HG03354 (cell line): ENCODE measurements at regions not wholly inside any gene's neighbourhood (a gene's known extent, or its start where the extent isn't known, plus 50 kb on each side); places are given as distances from the start of the nearest gene placed in this dataset.
"Not testable (repeated sequence)": the region's sequence is repeated elsewhere in the genome, so short reads cannot be mapped to it uniquely, and the experiment has no call there.

Experiments
- ATAC-seq: cut with Tn5 transposase; IDR thresholded peaks from one replicate; pipeline ENCODE4 v1.9.1; 2021; ENCODE audit warnings: mild to moderate bottlenecking; ENCODE audit not compliant: unreplicated experiment, poor library complexity, severe bottlenecking

DNA sequence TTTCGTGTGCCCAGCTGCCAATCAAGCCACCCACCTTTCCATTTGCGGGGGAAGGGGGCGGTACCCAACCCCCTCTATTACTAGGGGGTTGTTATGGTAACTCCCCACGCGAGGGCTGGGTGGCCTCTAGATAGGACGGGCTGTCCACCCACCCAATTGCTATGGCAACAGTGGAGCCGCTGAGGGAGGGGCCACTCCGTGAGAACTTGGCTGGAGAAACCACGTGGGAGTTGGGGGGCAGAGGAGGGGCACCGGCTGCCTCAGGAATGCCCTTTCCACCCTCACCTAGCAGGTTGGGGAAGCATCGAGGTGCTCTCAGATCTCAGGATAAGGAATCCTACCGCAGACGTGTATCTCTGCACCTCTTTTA is 220.0 kb upstream of the NOTCH2NLA start:
- ATAC-seq, result not testable (repeated sequence)

GRCh38 chr1:146448212-146448876 is 219.5 kb upstream of the NOTCH2NLA start:
- ATAC-seq, result not testable (repeated sequence)

- not testable (repeated sequence) for ATAC-seq
Measured at GRCh38 chr1:146443871-146444222, 215.0 kb upstream of the NOTCH2NLA start.

DNA sequence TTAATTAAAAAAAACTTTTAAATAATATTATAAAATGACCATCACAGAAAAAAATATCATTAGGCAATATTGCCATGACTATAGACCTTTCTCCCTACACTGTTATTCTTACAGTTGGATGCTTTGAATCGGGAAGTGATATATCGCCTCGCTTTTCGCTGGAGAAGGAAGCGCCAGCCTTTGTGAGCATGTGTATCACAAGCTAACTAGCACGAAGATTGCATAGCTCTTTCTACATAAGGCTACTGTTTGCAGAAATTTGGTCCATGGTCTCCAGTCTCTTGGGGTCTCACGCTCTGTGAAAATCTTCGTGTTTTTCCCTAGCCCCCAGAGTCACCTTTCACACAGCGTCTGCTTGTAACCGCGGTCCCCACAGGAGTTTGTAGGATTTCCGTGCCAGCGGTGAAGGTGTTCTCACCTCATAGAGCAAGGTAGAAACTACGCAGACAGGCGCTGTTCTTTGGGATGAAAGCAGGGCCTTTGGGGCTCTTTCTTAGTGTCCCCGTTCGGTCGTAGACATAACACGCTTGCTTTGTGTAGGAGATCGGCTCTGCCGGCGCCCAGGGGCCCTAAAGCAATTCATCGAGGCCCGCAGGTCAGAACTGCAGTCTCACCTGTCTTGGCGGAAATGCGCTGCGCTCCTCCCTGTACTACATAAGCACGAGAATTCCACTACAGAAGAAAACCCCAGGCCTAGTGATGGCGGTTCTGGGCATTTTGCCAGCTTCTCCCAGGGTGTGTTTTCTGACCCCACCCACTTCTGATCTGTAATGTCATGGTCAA is 214.5 kb upstream of the NOTCH2NLA start:
- ATAC-seq, result not testable (repeated sequence)

GRCh38 chr1:146438543-146438942 is 209.7 kb upstream of the NOTCH2NLA start:
- not testable (repeated sequence) for ATAC-seq

GRCh38 chr1:146416642-146417041 is 187.8 kb upstream of the NOTCH2NLA start:
- not testable (repeated sequence) for ATAC-seq

- ATAC-seq, result not testable (repeated sequence)
Measured at GRCh38 chr1:146415017-146415416, 186.2 kb upstream of the NOTCH2NLA start.

DNA sequence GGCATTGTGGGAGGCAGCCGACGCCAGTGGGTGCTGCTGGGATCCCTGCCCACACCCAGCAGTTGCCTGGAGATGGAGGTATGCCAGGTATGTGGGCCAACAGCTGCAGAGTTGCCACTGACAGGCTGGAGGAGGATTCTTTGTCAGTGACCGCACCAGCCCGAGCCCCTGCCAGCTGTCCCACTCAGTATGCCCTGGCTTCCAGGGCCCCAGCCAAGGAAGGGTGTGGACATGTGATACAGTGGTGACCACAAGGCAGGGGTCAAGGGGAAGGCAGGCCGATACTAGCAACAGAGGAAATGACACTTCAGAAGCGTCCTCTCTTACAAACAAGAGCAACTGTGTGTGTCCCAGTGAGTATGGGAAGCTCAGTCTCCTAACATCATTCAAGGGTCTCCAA is 185.1 kb upstream of the NOTCH2NLA start:
- ATAC-seq, result not testable (repeated sequence)

DNA sequence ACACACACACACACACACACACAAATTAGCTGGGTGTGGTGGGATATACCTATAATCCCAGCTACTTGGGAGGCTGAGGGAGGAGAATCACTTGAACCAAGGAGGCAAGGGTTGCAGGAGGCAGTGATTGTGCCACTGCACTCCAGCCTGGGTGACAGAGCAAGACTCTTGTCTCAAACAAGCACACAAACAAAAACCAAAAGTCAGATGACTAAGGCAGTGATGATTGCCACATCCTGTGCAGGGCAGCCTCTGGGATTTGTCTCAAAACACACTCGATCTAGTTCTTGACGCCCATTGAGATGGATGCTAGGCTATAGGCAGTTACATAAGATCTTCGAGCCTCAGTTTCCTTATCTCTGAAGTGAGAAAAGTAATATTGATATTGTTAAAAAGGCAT is 183.1 kb upstream of the NOTCH2NLA start:
- ATAC-seq, result not testable (repeated sequence)

GRCh38 chr1:146409817-146410441 is 181.1 kb upstream of the NOTCH2NLA start:
- ATAC-seq, result not testable (repeated sequence)

DNA sequence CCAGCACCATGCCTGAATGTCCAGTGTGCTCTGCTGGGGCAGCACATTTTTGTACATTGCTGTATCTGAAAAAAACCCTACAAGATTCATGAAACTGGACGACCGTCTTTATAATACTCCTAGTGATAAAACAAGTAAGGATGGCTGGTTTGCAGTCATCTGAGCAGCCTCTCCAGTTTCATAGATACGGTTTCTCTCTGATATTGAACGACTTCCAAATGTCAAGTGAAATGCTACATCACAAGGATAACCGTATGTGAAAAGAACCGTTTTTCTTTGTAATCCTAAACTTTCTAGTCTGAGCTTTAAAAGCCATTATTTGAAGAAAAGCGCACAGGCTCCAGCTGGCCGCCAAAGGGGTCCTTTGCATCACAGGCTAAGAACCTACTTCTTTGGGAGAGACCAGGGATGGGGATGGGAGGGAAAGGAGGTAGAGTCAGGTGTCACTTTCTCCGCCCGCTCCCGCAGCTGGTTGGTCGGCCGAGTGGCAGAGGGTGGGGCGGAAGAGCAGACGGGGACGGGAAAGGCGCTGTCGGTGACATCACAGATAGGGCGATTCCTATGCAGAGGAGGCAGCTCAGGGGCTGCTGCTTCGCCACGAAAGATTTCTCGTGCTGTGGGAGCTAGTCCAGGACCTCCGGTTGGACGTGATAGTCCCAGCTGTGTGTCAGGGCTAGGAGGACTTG is 180.4 kb upstream of the NOTCH2NLA start:
- not testable (repeated sequence) for ATAC-seq

DNA sequence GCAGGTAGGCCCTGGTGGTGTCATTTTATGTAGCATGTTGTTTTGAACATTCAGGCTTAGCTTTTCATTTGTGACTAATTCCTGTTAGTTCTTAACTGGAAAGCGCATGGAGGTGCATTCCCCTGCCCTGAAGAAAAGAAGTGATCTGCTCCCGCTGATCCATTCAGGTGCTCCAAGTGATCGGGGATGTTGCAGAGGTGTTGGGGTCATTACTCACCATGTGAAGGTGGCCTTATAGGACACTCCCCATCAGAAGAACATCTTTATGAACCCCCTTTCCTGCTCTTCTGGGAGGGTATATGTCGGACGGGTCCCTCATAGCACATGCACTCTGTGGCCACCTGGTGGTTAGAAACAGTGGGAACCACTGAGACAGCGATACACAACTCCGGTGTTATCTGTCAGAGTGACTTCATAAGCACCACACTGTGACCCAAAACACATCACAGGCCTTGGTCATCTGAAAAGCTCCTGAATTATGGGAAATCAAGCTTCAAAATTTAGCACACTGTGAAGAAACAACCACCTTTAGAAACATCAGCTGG is 172.5 kb upstream of the NOTCH2NLA start:
- ATAC-seq, result not testable (repeated sequence)

GRCh38 chr1:146400173-146401121 is 171.6 kb upstream of the NOTCH2NLA start:
- not testable (repeated sequence) for ATAC-seq

DNA sequence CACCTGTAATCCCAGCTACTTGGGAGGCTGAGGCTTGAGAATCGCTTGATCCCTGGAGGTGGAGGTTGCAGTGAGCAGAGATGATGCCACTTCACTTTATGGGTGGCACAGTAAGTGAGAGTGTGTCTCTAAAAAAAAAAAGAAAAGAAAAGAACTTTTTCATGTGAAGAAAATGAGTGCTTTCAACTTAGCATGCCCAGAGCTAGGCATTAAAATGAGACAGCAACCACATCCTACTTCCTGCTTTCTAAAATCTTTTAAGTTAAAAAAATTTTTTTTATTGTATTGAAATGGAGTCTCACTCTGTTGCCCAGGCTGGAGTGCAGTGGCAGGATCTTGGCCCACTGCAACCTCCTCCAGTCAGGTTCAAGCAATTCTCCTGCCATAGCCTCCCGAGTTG is 170.4 kb upstream of the NOTCH2NLA start:
- ATAC-seq, result not testable (repeated sequence)

DNA sequence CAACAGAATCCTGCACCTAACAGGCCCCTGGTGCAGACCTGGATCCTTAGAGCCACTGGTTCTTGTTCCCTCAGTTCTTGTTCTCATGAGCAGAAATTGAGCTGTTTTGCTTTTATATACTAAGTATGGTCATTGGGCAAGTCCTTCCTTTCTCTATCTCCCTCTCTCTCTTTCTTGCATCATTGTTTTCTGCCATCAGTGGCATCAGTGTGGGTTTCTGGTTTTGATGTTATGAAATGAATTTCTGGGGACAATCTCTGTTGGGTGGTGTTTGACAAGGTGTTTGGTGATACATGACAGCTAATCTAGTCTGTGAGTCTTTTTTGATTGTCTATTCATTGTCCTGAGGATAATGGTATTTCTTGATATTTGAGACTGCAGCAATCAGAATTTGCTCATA is 168.0 kb upstream of the NOTCH2NLA start:
- not testable (repeated sequence) for ATAC-seq

GRCh38 chr1:146396242-146396641 is 167.4 kb upstream of the NOTCH2NLA start:
- ATAC-seq, result not testable (repeated sequence)

DNA sequence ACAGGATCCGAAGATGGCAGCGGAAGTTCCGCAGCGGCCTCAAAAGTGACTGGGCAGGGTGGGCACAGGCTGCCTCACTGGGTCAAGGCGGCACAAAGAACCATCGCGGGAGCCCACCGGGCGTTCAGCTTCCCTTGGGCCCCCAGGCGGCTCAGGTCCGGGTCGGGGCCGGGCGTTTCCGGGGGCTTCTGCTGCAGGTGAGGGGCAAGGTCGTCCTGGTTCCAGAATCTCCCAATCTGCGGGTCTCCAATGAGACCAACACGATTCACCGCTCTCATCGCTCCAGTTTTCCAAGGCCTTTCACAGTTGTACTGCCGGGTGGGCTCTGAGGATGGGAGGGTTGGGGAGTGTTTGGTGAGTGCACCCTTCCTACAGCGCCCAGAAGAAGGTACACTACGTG is 165.0 kb upstream of the NOTCH2NLA start:
- not testable (repeated sequence) for ATAC-seq

DNA sequence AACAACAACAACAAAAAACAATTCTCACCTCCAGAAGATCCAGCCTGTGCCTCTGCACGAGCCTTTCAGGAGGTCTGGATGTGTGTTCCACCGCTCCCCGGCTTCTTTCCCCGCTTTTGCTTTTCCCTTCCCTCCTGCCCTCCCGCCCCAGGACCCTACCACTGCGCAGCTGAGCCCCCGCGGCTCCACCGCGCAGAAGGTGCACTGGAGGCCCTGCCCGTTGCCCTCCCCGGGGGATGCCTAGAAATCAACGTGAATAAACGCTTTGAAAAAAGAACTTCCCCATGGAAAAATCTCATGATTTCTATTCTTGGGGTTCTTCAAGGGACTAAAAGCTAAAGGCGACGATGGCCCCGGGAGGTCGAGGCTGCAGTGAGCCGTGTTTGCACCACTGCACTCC is 164.3 kb upstream of the NOTCH2NLA start:
- ATAC-seq, result not testable (repeated sequence)

GRCh38 chr1:146389178-146389577 is 160.4 kb upstream of the NOTCH2NLA start:
- ATAC-seq, result not testable (repeated sequence)
